ENCODE measurements at regions not wholly inside any gene's neighbourhood (a gene's known extent, or its start where the extent isn't known, plus 50 kb on each side); places are given as distances from the start of the nearest gene placed in this dataset.

GRCh38 chr10:4181621-4182049 lies 396.6 kb upstream of the KLF6 start:
- H3K4me3 ChIP-seq (ENCODE audit: low read depth, low read length): no peak overlapping the region
- TF ChIP-seq CTCF (conservative IDR thresholded peaks at IDR 0.05; ENCODE audit: low read depth, low read length): no peak
- no peak for DNase-seq (ENCODE audit: low read depth)

GRCh38 chr10:4181081-4181480 lies 396.1 kb upstream of the KLF6 start:
- no peak overlapping the region for H3K4me3 ChIP-seq (ENCODE audit: low read depth, low read length)
- DNase-seq (ENCODE audit: low read depth): no peak
- TF ChIP-seq CTCF (conservative IDR thresholded peaks at IDR 0.05; ENCODE audit: low read depth, low read length): no peak

GRCh38 chr10:4177791-4178190 lies 392.8 kb upstream of the KLF6 start:
- no peak for TF ChIP-seq CTCF (conservative IDR thresholded peaks at IDR 0.05; ENCODE audit: low read depth, low read length)
- DNase-seq (ENCODE audit: low read depth): no peak
- no peak overlapping the region for H3K4me3 ChIP-seq (ENCODE audit: low read depth, low read length)

- no peak overlapping the region for H3K4me3 ChIP-seq (ENCODE audit: low read depth, low read length)
- DNase-seq (ENCODE audit: low read depth): no peak
- no peak for TF ChIP-seq CTCF (conservative IDR thresholded peaks at IDR 0.05; ENCODE audit: low read depth, low read length)
These were observed 391.7 kb upstream of the KLF6 start for GRCh38 chr10:4176500-4177281.

GRCh38 chr10:4174197-4174596 lies 389.2 kb upstream of the KLF6 start:
- DNase-seq (ENCODE audit: low read depth): no peak
- no peak for TF ChIP-seq CTCF (conservative IDR thresholded peaks at IDR 0.05; ENCODE audit: low read depth, low read length)
- H3K4me3 ChIP-seq (ENCODE audit: low read depth, low read length): no peak overlapping the region

GRCh38 chr10:4170633-4171314 lies 385.8 kb upstream of the KLF6 start:
- TF ChIP-seq CTCF (conservative IDR thresholded peaks at IDR 0.05; ENCODE audit: low read depth, low read length): no peak
- DNase-seq (ENCODE audit: low read depth): no peak
- no peak overlapping the region for H3K4me3 ChIP-seq (ENCODE audit: low read depth, low read length)
